HG02763 (cell line): ENCODE measurements at regions not wholly inside any gene's neighbourhood (a gene's known extent, or its start where the extent isn't known, plus 50 kb on each side); places are given as distances from the start of the nearest gene placed in this dataset.
"Not testable (repeated sequence)": the region's sequence is repeated elsewhere in the genome, so short reads cannot be mapped to it uniquely, and the experiment has no call there.

Experiments
- ATAC-seq: cut with Tn5 transposase; IDR thresholded peaks from one replicate; pipeline ENCODE4 v1.9.1; 2021; ENCODE audit warnings: mild to moderate bottlenecking, moderate library complexity; ENCODE audit not compliant: unreplicated experiment

DNA sequence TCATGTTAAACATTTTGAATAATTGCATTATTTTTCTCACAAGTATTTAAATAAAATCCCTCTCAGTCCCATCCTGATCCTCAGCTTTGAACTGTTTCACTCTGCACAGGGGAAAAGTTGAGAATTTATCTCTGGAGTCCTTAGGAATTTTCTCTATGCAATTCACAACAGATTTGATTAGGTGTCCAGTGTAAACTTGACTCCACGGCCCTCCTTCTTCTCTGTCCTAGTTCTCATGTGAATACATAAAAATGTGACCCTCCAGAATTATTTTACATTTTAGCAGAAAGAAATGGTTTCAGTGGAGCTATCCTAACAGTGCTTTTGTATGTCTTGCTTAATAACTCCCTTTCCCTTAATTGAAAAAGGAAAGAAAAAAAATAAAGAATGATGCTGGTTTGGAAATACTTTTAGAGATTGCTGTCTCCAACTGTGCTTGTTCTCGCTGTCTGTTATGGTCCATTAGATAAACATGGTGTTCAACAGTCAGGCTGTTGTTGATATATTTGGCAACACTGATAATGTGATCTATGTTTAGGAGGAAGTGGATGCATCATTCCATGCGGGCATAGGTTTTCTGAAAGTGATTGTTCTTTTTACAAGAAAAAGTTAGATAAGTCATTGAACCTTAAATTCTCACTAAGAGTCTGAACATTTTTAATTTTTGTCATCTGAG lies 599.4 kb upstream of the CITED2 start:
- no peak for ATAC-seq

DNA sequence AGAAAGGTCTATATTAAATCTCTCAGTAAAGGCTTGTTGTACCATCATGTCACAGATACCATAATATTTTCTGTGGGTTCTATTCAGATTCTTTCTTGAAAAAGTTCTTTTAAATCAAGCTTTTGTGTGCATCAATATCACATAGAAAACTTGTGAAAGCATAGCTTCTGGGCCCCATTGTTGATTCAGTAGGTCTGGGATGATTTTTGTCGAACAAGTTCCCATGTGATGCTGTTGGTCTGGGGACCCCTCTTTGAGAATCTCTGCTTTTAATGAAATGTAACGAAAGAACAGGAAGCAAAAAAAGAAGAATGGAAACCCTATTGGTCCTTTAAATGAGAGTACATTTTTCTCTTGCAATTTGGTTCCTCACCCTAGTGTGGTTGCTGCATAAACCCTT lies 597.7 kb upstream of the CITED2 start:
- no peak for ATAC-seq

DNA sequence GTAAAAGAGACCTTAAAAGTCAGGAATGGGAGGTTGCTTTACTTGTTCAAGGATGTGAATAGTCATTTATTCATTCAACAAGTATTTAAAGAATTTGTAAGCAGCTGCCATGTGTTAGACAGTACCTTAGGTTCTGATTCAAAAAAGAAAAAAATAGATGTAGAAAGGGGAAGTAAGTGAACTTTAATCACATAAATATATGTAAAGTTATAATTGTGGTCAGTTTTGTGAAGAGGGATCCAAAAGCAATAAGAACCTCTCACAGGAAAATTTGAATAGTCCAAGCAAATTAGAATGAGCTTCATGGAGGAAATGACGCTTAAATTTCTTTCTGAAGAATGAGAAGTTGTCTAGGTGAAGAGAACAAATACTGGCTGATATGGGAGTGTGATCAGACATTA lies 596.1 kb upstream of the CITED2 start:
- ATAC-seq, result no peak

DNA sequence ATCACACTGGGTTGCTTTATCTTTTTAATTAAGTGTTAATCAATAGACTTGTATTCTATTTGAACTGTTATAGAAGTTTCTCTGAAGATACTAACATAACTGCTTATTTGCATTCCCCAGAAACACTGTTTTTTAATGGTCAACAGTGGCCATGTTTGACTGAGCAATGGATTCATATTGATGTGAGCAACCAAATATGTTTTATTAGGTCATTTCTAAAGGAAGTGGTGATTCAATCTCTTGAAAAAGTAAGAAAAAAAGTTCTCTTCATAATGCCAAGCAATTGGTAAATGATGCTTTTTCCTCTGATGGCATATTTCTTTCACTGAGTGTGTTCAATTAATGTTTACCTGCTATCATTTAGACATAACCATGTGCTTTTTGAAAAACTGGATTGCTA lies 593.0 kb upstream of the CITED2 start:
- no peak for ATAC-seq

DNA sequence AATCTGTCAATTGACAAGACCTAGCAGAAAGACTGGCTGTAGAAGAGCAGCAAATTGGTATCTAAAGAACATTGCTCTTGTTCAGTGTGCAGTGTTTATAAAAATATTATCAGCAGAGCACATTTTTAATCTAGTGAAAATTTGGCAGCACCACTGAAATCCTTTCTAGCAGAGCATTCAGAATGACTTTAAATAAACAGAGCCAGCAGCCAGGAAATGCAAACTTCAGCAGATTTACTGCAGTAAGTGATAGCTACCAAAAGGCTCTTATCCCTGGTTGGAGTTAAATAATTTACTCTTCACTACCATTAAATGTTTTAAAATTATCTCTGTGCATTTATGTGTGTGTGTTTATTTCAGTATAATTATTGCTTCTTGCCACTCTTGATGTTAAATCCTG lies 590.9 kb upstream of the CITED2 start:
- ATAC-seq, result no peak

DNA sequence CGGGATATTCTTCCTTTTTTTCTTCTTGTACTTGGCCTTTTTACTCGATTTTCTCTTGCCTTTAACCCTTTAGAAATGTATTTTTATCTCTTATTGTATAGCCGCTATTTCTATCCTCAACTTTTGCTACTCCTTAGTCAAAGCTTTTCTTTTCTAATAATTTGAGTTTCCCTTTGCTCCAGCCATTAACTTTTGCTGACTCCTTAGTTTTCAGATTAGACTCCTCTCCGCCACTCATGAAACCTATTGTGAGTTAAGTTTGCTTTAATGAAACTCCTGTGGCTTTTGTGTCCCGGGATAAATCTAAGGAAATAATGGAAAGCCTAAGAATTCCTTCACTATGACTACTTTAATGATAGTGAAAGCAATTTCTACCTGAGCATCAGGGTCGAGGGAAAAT lies 590.3 kb upstream of the CITED2 start:
- ATAC-seq, result no peak

DNA sequence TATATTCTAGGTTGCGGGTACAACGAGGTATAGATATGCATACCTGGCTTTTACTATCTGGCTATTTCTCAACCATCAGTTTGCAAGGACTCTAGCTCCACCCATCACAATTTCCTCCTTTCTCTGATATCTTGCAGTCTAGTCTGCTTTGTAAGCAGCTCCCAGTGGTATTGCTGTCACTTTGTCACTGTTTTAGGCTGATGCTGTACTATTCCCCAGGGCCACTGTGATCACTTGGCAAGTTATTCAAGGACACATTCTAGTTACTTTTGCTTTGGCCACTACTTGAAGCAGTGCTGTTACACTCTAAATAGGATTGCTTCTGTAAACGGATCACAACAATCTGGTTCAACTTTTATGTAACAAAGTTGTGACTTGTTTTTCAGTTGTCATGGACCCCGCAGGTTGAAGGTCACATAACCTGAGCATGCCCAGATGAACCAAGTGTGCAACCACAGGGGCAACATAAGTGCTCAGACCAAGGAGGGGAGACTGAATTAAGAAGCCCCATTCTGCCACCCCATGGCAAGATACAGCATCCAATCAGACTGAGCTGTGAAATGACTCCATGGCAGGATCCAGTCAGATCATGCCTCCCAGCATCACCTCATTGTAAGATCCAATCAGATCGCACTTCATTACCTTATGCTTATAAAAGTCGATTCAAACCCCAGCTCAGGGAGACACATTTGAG lies 588.4 kb upstream of the CITED2 start:
- ATAC-seq, result no peak

DNA sequence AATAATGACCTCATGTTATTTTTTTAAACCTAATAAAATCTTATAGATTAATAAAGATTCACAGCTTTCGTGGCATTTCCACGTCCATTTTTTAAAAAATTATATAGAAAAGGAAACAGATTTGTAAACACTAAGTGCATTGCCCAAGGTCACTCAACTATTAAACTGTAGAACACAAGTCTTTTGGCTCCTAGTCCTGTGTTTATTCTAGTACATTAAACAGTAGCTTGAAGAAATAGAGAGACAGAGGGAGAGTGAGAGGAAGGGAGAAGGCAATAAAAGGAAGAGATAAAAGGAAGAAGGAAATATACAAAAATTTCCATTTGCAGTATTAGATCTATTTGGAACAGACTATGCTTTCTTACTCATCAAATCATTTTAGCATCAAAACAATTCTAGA lies 586.7 kb upstream of the CITED2 start:
- no peak for ATAC-seq

DNA sequence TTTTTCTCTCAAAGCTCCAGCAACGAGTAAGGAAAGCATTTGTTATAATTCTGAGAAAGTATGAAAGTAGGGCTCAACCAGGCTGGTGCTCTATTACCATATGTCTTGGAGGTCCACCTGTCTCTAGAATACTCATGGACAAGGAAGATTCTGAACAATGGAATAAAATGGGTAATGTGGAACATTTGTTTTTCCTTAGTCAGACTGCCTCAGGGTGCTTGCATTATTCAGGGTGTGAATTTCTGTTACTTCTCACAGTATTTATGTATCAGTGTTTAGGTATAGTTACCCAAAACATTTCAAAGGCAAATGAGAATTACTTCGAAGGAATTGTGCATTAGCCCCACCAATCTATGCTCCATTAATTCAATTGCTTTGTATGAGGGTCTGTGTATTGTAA lies 586.2 kb upstream of the CITED2 start:
- ATAC-seq, result no peak

DNA sequence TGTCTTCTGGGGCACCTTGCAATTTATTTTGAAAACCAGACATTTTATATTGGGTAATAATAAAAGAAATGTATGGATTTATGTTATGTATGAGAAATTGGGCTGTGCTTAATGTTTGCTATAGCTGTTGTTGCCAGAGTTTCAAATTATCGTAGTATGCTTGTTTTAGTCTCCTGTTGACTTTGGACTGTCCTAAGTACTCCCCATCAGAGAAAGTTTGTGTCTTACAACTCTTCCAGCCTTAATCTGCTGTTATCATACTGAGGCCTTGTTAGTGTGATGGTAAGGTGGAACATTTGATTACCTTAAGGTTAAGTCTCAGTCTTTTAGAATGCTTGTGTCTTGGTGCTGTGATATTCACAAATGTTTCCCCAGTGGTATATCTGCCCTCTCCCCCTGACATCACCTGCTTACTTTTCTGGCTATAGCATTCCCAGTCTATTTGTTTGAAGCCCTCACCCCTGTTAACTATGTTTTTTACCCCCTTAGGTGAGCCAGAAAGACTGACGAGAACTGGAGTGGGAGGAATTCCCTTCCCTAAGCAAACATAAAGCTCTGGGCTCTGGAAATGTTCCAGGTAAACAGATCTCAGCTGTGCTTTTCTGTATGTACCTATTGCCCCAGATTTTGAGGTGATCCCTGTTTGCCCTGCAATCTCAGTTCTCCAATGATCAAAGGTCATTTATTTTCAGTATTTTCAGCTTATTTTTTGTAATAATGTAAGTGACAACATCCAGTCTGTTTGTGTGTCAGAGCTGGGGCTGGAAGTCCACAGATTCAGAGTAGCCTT lies 581.1 kb upstream of the CITED2 start:
- no peak for ATAC-seq

DNA sequence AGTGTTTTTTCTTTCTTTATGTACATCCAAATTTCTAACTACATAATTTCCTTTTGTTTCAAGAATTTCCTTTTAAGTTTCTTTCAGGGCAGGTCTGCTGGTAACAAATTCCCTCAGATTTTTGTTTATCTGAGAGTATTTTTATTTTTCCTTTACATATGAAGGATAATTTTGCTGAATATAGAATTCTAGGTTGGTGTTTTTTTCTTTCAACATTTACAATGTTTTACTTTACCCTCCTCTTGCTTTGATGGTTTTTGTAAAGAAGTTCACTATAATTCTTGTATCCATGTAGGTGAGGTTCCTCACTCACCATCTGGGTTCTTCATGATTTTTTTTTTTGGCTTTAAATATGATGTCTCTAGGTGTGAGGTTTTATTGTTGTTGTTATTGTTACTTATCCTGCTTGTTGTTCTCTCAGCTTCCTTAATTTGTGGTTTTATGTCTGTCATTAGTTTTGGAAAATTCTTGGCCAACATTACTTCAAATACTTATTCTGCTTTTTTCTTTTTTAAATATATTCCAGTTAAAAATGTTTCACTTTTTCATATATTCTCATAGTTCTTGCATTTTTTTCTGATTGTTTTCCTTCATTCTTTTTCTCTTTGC lies 580.1 kb upstream of the CITED2 start:
- ATAC-seq, result no peak

DNA sequence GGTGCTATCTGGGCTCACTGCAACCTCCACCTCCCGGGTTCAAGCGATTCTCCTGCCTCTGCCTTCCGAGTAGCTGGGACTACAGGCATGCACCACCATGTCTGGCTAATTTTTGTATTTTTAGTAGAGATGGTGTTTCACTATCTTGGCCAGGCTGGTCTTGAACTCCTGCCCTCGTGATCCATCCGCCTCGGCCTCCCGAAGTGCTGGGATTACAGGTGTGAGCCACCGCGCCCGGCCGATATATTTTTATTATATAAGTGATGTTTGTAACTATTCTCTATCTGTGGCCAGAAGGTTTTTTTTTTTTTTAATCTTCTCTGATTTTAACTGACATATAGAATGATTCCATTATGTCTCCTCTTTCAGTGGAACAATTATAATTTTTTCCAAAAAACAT lies 579.3 kb upstream of the CITED2 start:
- not testable (repeated sequence) for ATAC-seq

DNA sequence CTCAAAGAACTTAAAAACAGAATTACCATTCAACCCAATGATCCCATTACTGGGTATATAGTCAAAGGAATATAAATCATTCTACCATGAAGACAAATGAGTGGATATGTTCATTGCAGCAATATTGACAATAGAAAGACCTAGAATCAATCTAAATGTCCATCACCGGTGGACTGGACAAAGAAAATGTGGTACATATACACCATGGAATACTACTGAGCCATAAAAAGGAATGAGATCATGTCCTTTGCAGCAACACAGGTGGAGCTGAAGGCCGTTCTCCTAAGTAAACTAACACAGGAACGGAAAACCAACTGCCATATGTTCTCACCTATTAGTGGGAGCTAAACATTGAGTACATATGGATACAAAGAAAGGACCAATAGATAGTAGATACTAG lies 576.7 kb upstream of the CITED2 start:
- no peak for ATAC-seq

DNA sequence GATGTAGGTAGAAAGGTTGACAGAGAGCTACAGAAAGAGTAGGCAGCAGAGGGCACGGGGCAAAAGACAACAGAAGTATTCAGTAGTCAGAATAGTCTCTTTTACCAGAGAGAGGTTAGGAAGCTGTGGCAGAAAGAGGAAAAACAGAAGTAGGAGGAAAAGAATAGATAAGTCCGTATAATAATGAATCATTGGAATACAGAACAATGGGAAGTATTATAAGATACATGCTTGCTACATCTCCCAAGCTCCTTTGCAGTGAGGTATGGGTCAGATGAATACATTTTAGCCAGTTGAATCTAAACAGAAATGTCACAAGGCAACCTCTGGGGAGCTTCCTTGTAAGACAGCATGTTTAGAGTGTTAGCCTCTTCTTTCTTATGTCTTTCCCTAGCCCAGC lies 570.5 kb upstream of the CITED2 start:
- ATAC-seq, result no peak

DNA sequence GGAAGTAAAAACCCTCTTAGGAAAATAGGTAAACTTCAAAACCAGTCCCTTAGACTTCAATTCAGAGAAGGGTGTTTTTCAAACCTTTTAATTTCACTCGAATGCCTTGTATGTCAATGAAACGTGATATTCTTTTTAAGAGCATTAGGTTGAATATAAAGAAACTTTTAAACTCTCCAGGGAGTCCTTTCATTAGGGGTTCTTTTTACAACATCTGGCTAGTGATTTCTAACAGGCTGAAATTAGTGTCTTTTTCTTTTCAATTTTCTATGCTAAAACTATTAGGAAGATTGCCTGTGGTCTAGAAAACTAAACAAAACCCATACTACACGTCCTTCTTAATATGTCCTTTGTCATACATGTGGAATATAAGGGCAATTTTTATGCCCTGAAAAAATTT lies 569.7 kb upstream of the CITED2 start:
- no peak for ATAC-seq

DNA sequence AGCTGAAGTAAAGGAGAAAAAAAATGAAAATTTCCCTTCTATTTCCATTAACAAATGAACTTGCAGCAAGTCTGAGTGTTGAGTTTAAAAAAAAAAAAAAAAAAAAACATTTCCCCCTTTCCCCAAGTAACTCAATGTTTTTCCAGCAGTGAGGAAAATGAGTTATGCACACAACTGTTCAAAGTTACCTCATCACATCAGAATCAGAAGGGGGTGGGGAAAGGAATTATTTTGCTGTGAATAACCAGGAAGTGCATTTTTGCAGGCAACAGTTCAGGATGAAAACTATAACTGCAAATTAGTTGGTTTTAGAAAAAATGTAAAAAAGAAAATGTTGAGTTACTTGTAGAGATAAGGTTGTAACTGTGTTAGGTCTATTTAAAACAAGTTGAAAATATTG lies 568.9 kb upstream of the CITED2 start:
- ATAC-seq, result no peak

DNA sequence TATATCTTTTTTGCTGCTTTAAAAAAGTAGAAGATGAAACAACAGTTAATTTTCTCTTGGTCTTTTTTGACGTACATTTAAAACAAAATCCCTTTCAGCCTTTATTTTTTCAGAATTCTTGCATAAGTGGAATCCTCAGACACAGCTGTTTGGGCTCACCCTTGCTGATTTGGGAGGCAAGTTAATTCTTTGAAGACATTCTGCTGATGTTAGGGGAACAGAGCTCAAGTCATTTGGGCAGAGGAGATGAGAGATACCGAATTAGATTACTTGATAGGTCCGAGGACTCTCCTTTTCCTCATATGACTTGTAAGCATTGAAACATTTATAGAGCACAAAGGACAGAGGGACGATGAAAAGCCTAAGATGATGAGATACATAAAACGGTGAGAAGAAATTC lies 567.9 kb upstream of the CITED2 start:
- ATAC-seq, result no peak

DNA sequence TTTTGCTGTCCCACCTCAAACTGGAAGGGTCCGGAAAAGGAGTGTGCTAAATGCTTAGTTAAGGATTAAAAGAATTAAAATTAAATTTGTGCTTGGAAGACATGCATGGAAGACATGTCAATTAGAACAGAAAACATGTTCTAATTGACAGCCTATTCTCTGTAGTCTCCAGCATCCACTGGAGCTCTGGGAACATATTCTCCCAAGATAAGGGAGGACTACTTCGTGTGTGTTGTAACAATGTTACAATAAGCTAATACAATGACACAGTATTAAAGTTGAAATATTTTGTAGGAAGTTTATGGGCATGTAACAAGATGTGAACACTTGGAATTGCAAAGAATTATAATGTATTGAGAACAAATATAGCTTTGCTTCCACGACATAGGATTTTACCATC lies 567.4 kb upstream of the CITED2 start:
- ATAC-seq, result no peak

DNA sequence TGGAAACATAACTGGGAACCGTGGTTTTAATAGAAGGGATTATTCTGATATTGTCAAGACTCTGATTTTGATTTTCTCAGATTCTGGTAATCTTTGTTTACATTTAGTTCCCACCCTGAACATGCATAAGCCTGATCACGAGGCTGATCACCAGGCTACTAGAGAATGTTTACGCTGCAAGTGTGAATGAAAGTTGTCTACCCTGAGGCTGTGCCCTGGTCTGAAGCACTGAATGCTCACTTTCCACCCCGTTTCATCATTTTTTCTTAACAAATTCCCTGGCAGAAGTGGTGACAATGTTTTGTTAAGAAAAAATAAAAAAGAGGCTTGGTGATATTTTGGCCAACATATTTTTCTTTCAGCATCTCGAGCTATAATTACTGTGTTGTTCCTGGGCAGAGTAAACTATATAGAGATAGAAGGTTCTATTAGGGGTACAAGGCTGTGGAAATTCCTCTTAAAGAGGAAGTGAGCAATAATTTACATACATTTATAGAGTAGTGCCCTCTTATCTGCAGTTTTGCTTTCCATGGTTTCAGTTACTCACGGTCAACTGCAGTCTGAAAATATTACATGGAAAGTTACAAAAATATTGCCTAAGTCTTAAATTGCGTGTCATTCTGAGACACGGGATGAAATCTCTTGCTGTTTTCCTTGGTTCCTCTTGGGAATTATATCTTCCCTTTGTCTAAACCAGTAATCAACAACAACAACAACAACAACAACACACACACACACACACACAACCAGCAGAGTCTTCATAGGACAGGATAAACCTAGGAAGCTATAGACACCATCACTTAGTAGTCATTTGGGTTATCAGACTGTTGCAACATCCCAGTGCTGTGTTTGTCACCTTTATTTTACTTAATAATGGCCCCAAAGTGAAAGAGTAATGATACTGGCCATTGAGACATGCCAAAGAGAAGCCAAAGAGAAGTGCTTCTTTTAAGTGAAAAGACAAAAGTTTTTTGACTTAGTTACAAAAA lies 566.6 kb upstream of the CITED2 start:
- peak; percentile 93 for ATAC-seq

DNA sequence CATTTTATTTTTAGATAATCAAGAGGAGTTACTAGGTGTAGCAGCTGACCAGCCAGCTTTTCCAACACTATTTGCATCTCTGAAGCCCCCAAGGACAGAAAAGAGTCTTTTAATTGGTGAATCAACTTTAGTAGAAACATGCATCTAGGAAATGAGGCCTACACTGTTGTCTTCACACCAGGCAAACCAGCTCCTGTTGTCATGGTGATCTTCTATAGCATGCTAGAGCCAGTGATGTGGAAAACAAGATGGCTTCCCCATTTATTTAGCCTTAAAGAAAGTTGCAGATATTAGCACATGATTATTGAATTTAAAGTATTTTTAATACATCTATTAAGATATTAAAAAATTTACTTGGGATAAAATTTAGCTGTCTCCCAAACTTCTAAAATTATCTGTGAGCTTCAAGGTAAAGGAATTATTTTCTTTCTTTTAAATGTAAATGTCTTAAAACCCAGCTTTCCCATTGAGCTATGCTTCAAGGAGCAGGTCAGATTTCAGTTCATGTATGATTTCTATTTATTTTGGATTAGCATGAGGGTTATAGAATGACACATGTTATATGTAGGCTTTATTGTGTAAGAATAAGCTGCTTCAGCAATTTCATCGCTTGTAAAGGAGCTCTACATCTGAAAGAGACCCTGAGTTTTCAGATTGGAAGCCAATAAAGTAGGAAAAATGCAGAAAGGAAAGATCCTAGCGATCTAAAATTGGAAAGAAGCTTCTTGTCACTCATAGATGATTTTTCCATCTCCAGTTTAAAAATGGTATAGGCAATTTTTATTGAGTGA lies 564.9 kb upstream of the CITED2 start:
- ATAC-seq, result no peak
